ENCODE measurements at regions not wholly inside any gene's neighbourhood (a gene's known extent, or its start where the extent isn't known, plus 50 kb on each side); places are given as distances from the start of the nearest gene placed in this dataset.
"Not testable (repeated sequence)": the region's sequence is repeated elsewhere in the genome, so short reads cannot be mapped to it uniquely, and the experiment has no call there.

DNA sequence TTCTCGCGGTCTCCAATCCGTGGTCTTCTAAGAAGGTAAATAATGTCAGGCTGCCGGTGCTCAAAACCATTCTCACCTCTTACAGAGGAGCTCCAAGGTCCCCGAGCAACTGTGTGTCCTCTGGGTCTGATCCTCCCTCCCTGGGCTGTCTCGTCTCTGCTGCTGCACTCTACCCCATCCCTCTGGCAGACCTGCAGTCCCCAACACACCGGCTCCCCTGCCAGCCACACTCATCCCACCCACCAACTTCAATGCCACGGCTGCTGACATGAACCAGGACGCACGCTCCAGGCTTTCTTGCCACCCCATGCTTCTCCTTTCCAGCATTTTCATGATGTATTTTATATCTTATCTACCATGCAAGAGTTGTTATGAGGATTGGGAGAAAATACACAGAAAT is 559.5 kb upstream of the SALL3 start:
- FAIRE-seq, result no peak

GRCh38 chr18:78421392-78421791 is 558.2 kb upstream of the SALL3 start:
- FAIRE-seq (no peak), DNase-seq (ENCODE audit: insufficient read length, low spot score) (no peak)

More for the DNA sequence above, 559.5 kb upstream of the SALL3 start:
- no peak for DNase-seq (ENCODE audit: insufficient read length, low spot score)

DNA sequence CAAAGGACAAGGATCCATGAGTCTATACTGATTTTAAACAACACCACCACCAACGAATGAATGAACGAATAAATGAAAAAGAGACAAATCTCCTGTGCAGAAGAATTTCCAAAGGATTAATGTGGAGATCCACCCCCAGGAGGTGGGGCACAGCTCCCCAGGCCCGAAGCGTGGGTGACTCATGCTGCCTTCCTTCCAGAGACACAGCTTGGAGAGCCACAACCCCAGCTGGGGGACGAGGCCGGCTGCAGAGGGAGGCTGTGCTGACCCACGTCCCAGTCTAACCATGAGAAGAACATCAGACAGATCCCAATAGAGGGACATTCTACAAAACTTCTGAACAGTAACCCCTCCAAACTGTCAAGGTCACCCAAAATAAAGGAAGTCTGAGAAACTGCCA is 557.3 kb upstream of the SALL3 start:
- FAIRE-seq (no peak), DNase-seq (ENCODE audit: insufficient read length, low spot score) (no peak)

- FAIRE-seq (no peak), DNase-seq (ENCODE audit: insufficient read length, low spot score) (no peak)
These were observed 555.8 kb upstream of the SALL3 start for GRCh38 chr18:78423811-78424210.

- DNase-seq (ENCODE audit: insufficient read length, low spot score) (no peak), FAIRE-seq (no peak)
These were observed 555.1 kb upstream of the SALL3 start for GRCh38 chr18:78424403-78425018.

- no peak for FAIRE-seq
- DNase-seq (ENCODE audit: insufficient read length, low spot score), result no peak
These were observed 554.6 kb upstream of the SALL3 start for GRCh38 chr18:78425019-78425412.

- FAIRE-seq, result no peak
These were observed 552.5 kb upstream of the SALL3 start for GRCh38 chr18:78427081-78427480.

GRCh38 chr18:78429127-78430108 is 550.2 kb upstream of the SALL3 start:
- no peak for FAIRE-seq
- DNase-seq (ENCODE audit: insufficient read length, low spot score), result no peak

More at GRCh38 chr18:78427081-78427480, 552.5 kb upstream of the SALL3 start:
- no peak for DNase-seq (ENCODE audit: insufficient read length, low spot score)

GRCh38 chr18:78430131-78430758 is 549.4 kb upstream of the SALL3 start:
- FAIRE-seq (no peak), DNase-seq (ENCODE audit: insufficient read length, low spot score) (no peak)

DNA sequence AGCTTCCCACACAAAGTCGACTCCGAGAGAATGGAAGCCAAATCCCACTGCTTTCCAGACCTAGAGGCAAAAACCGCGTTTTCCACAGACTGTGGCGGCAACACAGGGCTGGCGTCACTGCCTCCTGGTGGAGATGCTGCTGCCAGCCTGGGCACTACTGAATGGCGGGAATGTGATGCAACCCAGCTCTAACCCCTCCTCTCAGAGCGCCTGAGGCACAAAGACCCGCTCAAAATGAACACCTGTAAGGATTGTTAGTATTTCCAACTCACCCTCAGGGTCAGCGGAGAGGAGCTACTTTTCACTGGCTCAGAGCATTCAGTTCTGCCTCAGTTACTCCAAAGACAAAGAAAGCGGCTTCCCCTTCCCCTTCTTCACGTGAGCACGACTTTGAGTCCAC is 548.0 kb upstream of the SALL3 start:
- DNase-seq (ENCODE audit: insufficient read length, low spot score) (no peak), FAIRE-seq (no peak)

DNA sequence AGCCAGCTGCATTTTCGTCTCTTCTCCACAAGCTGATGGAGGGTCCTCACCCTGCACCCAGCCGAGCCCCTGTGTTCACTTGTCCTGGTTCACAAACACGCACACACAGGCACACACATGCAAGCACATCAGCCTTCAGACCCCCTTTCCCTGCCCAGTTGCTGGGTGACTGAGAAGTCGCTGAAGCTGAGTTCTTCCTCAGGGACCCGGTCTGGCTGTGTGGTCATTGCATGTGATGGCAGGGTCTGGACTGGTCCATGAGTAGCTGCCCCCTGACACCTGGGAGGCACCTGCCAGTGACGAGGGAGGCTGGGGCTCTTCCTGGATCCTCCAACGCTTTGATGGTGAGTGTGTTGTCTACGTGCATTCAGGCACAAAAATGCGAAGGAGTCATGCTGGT is 546.1 kb upstream of the SALL3 start:
- no peak for DNase-seq (ENCODE audit: insufficient read length, low spot score)
- FAIRE-seq, result no peak

DNA sequence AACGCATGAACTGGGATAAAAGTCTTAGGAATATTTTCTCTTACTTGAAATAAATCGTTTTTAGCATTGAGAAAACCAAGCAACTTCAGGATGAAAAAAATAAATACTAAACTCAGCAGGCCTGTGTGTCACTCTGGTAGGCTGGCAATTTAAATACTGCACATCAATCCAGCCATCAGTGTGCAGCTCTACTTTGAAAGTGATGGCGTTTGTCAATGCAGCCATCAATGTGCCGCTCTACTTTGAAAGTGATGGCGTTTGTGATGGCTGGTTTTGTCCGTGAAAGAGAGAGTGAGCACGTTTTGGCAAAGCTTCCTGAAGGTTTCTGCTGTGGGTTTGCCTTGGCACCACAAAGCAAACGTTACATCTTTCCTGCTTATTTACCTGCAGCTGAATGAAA is 543.5 kb upstream of the SALL3 start:
- no peak for DNase-seq (ENCODE audit: insufficient read length, low spot score)
- no peak for FAIRE-seq

- DNase-seq (ENCODE audit: insufficient read length, low spot score); FAIRE-seq: not testable (repeated sequence)
These were observed 541.4 kb upstream of the SALL3 start for GRCh38 chr18:78438235-78438634.

DNA sequence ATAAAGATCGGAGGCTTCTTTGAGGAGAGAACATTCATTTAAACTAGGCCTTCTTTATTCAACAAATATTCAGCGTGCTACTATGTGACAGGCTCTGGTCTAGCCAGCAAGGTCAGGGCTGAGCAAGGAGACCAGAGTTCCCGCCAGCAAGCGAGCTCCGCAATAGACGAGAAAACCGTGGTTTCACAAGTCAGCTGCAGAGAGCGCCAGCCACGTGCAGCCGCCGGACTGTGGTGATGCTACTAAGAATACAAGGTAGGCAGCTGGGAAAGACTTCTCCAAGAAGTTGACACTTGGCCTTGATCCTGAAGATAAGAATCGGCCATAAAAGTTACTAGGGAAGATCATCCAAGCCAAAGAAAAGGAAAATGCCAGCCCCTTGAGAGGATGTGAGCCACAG is 533.7 kb upstream of the SALL3 start:
- DNase-seq (ENCODE audit: insufficient read length, low spot score) (no peak), FAIRE-seq (no peak)

GRCh38 chr18:78447211-78447610 is 532.4 kb upstream of the SALL3 start:
- DNase-seq (ENCODE audit: insufficient read length, low spot score), result no peak
- no peak for FAIRE-seq

GRCh38 chr18:78448106-78448505 is 531.5 kb upstream of the SALL3 start:
- no peak for DNase-seq (ENCODE audit: insufficient read length, low spot score)

DNA sequence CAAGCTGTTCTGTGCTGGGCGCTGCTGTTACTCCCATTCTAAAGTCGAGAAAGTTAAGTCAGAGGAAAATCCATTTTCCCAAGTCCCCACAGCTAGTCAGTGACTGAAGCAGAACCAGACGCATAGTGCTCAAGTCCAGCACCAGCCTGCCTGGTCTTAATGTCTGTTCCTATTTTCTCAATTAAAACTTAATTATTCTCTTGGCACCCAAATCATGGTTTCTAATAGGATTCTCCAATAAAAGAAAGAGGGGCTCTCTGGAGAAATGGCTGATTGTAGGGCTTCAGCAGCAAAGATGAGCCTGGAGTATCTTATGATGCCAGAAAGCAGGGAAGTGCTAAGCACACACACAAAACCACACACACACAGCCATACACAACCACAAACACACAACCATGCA is 531.0 kb upstream of the SALL3 start:
- FAIRE-seq, result no peak

More at GRCh38 chr18:78448106-78448505, 531.5 kb upstream of the SALL3 start:
- FAIRE-seq, result no peak

DNA sequence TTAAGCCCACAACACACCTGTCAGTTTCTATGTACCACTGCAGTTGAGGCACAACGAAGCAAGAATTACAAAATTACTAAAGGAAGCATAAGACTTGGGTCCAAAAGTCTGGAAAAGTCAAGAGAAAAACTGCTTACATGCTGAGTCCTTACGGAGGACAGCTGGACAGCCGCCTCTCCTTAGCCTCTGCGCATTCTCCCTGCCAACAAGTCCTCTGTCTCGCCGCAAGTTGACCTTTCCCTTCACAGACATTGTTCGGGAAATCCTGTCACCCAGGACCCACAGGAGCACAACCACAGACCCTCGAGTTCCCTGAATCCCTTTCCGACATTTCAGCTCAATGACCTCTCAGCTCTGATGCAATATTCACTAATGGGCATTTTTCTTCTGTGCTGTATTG is 525.4 kb upstream of the SALL3 start:
- DNase-seq (ENCODE audit: insufficient read length, low spot score), result no peak
- FAIRE-seq, result no peak

More for the DNA sequence above, 531.0 kb upstream of the SALL3 start:
- DNase-seq (ENCODE audit: insufficient read length, low spot score), result no peak

DNA sequence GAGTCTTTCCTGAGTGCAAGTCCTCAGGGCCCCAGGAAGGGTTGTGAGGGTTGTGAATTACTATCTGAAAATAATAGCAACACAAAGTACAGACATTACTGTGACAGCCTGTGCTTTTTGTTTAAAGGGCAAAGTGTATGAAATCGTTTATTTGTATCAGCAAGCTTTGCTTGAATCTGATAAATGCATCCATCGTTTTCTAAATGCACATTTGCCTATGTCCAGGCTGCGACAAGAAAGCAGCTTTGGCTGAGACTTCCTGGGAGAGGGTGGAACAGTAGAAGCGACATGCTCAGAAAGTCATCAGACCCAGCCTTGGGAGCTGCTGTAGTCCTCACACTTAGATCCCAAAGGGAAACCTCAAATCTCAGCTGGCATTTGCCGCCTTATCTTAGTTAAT is 524.2 kb upstream of the SALL3 start:
- FAIRE-seq (no peak), DNase-seq (ENCODE audit: insufficient read length, low spot score) (no peak)

DNA sequence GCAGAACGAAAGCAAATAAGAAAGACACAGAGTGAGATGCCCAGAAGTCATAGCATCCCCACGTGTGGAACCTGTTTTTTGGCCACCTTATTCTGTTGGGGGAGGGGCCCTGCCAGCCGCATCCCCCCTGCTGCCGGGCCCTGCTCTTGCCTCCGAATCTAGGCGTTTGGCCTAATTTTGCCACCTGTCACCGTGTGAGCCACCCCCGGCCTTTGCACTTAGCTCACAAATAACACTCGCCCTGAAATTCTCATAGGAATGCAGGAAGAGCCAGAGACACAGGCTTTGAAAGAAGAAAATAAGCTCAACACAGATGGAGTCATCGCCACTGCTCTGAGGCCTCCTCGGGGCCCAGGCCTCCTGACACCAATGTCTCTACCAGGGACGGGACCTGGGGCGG is 522.6 kb upstream of the SALL3 start:
- DNase-seq (ENCODE audit: insufficient read length, low spot score), result no peak
- no peak for FAIRE-seq

DNA sequence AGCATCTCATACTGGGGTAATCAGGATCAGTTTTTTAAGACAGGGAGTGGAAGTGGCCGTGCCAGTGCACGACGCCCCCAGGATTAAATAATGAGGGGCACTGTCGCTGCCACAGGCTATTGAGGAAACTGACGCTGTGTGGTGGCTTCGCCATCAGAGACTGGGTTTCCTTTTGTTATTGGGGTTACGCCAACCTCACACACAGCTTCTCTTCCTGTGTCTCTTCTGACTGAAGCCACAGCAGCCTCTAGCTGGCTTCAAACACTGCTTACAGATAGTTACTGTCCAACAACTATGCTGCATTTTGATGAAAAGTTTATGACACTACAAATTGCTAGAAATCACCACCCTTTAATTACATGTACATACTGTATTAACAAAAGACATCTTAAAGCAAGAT is 521.9 kb upstream of the SALL3 start:
- no peak for FAIRE-seq
- DNase-seq (ENCODE audit: insufficient read length, low spot score), result no peak

DNA sequence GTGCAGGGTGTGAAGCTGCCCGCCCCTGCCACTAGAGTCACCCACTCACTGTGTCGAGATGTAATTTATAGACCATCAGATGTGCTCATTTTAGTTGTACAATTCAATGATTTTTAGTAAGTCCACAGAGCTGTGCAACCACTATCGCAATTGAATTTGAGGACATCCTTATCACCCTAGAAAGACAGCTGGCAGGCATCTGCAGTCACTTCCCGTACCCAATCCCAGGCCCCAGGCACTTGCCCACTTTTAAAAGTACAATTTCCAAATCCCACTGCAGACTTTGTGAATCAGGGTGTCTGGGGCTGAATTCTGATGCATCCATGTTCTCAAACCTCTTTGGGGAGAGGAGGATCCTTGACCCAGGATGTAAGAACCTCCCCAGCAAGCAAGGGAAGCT is 521.3 kb upstream of the SALL3 start:
- FAIRE-seq (no peak), DNase-seq (ENCODE audit: insufficient read length, low spot score) (no peak)
